H1 (cell line): ENCODE measurements at regions not wholly inside any gene's neighbourhood (a gene's known extent, or its start where the extent isn't known, plus 50 kb on each side); places are given as distances from the start of the nearest gene placed in this dataset.

Experiments
- CHD1 ChIP-seq: IDR thresholded peaks from 2 replicates; pipeline ENCODE4 v1.6.1; 2012; ENCODE audit warnings: low read depth, low read length, improper control_type of control experiment
- POLR2AphosphoS5 ChIP-seq: IDR thresholded peaks from 2 replicates; pipeline ENCODE4 v1.6.1; 2011; ENCODE audit warnings: low read depth, low read length
- TF ChIP-seq, protein P1 (sequence below), 3 experiments: IDR thresholded peaks; 1 replicate in 2 of 3; 2 replicates in 1 of 3; pipeline versions ENCODE4 v1.5.1 to v1.6.1; 2011; ENCODE audit warnings: low read length in 3 of 3, mild to moderate bottlenecking in 3 of 3, inconsistent platforms in 2 of 3, low read depth in 1 of 3, moderate library complexity in 1 of 3; ENCODE audit not compliant: insufficient read depth in 1 of 3; ENCODE audit errors: control extremely low read depth in 1 of 3

DNA sequence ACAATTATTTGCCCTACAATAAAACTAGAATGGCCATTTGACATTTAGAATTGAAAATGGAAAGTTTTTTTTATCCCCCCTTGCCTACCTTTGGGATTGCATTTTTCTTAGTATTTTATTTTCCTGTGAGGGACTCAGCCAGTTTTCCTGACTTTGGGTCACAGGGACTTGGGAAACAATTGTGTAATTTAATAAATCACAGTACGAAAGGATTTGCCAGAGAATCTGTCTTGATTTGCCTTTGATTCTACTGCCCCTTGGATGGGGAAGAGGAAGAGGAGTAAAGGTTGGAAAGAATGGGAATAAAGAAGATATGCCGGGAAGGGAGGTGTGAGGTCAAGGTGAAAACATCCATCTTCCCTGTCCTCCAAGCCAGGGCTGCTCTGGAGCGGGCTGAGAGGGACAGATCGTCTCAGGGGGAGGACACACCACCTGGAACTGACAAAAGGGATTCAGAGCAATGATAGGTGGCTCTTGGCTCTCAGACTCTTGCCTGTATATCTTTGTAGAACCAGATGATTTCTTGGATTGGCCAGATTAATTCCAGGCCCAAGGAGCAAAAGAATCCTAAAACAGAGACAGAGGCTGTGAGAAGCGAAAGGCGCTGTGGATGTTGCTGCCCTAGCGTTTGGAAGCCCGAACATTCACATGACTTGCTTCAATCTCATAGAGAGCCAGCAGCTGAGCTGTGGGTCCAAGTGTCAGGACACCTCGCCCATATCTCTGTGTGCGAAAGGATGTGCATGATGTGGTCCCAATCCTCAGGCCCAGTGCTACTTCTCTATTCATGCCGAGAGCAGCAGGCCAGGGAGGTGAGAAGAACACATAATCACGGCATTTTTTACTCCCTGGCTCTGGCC lies 50.3 kb upstream of the ZEB1 start:
- no peak for TF ChIP-seq CHD1
- TF ChIP-seq, protein P1, sequence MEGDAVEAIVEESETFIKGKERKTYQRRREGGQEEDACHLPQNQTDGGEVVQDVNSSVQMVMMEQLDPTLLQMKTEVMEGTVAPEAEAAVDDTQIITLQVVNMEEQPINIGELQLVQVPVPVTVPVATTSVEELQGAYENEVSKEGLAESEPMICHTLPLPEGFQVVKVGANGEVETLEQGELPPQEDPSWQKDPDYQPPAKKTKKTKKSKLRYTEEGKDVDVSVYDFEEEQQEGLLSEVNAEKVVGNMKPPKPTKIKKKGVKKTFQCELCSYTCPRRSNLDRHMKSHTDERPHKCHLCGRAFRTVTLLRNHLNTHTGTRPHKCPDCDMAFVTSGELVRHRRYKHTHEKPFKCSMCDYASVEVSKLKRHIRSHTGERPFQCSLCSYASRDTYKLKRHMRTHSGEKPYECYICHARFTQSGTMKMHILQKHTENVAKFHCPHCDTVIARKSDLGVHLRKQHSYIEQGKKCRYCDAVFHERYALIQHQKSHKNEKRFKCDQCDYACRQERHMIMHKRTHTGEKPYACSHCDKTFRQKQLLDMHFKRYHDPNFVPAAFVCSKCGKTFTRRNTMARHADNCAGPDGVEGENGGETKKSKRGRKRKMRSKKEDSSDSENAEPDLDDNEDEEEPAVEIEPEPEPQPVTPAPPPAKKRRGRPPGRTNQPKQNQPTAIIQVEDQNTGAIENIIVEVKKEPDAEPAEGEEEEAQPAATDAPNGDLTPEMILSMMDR (IDR thresholded peaks at IDR 0.05; ENCODE audit: control extremely low read depth in 1 of 3, insufficient read depth in 1 of 3, low read depth in 1 of 3, low read length in 3 of 3) = no peak
- no peak for TF ChIP-seq POLR2AphosphoS5
